ENCODE measurements at regions not wholly inside any gene's neighbourhood (a gene's known extent, or its start where the extent isn't known, plus 50 kb on each side); places are given as distances from the start of the nearest gene placed in this dataset.

DNA sequence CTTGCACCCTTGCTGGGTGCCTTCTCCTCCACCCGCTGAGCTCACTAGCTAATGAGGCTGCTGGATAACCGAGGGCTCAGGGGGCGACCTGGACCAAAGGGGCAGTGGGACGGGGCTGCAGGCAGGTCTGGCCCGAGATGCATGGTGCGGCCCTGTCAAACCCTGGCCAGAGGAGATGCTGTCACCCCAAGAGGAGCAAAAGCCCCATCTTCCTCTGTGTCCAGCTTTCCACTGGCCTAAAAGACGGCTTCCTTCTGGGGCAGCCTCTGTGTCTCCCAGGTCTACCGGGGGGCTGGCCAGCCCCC, 261.8 kb downstream of the TBC1D4 start:
- TF ChIP-seq POLR2A (IDR thresholded peaks at IDR 0.05; ENCODE audit: low read depth, low read length) (no peak), TAF1 (IDR thresholded peaks at IDR 0.05; ENCODE audit: borderline replicate concordance, low read depth, low read length) (no peak), POLR2AphosphoS5 (IDR thresholded peaks at IDR 0.05; ENCODE audit: low read depth, low read length) (no peak)

All from GM12892 (cell line).